GM10266 (cell line): ENCODE measurements at regions not wholly inside any gene's neighbourhood (a gene's known extent, or its start where the extent isn't known, plus 50 kb on each side); places are given as distances from the start of the nearest gene placed in this dataset.

Source experiments
- DNase-seq: peaks from one replicate; pipeline ENCODE4 v3.0.0; 2012; ENCODE audit errors: extremely low spot score
- TF ChIP-seq, protein P1 (sequence below): IDR thresholded peaks from 2 replicates; pipeline ENCODE4 v1.5.1; 2012; ENCODE audit warnings: mild to moderate bottlenecking, low read depth; ENCODE audit not compliant: control insufficient read depth, insufficient read depth; ENCODE audit errors: missing control alignments

DNA sequence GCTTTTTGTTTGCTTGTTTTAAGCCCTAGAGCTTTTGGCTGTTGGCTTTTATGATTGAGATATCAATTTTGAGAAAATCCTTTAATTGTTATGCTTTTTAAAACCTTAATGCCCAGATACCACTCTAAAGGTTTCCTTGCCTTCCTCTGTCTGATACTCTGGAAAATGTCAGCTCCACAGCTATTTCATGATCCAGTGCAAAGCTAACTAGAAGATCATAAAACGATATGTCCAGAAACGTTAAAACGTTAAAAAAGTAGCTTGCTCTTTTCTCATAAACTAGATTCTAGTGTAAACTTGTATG is 189.5 kb upstream of the TENT5A start:
- DNase-seq: no peak
- TF ChIP-seq, protein P1, sequence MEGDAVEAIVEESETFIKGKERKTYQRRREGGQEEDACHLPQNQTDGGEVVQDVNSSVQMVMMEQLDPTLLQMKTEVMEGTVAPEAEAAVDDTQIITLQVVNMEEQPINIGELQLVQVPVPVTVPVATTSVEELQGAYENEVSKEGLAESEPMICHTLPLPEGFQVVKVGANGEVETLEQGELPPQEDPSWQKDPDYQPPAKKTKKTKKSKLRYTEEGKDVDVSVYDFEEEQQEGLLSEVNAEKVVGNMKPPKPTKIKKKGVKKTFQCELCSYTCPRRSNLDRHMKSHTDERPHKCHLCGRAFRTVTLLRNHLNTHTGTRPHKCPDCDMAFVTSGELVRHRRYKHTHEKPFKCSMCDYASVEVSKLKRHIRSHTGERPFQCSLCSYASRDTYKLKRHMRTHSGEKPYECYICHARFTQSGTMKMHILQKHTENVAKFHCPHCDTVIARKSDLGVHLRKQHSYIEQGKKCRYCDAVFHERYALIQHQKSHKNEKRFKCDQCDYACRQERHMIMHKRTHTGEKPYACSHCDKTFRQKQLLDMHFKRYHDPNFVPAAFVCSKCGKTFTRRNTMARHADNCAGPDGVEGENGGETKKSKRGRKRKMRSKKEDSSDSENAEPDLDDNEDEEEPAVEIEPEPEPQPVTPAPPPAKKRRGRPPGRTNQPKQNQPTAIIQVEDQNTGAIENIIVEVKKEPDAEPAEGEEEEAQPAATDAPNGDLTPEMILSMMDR: no peak

DNA sequence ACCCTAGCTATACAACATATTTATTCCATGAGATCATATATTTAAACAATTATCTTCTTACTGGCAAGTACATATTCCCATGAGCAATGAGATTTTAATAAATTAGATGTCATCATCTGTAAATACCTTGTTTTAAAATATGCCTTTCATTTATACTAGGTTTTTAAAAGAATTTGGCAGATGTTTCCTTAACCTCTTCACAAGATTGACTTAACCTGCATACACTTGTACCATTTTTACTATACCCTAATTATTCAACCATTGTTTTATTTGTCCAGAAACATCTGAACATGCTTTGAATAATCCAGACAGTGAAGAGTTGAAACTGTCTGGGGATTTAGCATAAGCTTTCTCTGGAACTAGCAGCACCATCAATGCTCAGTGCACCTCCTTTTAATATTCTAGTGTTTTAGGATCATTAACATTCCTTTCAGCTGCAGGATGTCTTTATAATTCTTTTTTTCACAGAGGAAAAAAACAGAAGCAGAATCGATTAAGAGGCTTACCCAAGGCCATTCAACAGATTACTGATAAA is 188.0 kb upstream of the TENT5A start:
- no peak for DNase-seq
- TF ChIP-seq, protein P1: no peak

DNA sequence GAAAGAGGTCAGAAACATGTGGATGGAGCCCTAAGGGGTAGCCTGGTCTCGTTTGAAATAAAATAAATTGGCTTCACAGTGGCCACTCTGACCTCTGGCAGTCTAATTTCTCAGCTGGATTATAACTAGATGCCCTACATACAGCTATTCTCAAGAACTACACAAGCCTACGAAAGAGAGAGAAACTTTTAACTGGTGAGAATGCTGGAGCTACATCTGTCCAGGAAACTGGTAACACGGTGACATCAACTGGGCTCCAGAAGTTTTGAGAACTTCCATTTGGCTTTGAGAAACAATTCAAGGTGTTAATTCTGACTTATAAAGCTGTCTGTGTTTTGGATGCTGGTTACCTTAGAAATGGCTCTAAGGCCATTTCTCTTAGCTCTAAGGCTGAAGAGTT is 187.3 kb upstream of the TENT5A start:
- TF ChIP-seq, protein P1: no peak

DNA sequence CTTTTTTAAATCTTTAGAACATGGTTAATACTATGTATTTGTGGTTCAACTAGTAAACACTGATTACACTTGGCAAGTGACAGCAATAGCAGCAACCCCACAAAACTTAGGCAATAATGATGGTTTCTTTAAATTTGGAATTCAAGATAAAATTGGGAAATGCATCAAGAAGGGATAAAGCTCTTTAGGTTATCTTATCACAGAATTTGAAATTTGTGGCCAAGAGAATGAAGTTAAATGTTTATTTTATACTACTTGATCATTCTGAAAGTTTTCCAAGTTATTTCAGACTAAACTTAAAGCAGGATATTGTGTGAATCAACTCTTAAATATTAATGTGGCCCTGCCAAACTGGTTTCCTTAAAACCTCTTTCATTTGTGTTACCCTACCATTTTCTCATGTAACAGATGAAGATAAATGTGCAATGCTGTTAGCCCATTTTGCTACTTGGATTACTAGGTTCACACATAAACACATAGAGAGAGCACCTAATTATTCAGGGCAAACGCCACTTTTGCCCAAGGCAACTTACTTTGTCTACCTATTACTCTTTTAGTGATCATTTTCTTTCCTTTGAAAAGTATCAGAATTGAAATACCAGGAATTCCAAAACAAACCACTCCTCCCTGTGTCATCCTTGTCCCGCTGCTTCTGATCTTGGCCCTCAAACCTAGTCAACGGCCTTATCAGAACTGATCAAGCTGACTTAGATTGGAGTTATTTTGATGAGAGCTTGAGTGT is 186.7 kb upstream of the TENT5A start:
- TF ChIP-seq, protein P1: no peak
- DNase-seq: no peak

More for the DNA sequence above, 187.3 kb upstream of the TENT5A start:
- no peak for DNase-seq

DNA sequence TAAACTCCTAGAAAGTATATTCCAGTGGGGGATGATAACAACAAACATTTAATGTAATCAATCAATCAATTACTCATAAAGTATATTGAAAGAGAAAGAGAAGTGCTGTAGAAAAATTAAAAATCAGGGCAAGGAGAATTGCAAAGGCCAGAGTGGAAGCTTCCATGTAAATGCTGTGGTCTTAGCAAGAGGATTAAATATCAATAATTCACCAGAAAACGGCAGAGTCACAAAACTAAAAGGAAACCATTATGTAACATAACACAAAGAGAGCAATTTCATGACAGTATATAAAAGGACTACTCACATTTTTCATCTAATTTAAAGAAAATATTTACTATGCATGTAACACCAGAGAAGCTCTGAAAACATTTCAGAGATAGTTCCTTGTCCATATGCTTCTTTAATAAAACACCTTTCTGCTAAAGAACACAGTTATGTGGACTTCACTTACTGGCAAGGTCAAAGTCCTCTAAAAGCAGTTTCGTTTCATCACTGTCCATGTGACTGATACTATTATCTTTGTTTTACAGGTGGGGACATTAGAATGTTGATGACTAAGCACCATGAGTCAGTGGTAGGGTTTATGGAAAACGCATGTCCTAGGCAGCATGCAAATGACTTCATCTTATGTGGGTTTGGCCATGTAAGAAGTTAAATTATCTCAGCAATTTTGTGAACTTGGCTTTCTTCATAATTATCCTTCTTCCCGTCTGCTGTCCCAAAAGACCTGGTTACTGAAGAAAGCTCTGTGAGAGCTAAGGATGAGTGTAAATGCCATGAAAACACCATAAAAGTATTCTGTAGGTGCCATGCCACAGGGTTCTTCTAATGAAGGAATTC is 185.8 kb upstream of the TENT5A start:
- no peak for DNase-seq
- TF ChIP-seq, protein P1: no peak

DNA sequence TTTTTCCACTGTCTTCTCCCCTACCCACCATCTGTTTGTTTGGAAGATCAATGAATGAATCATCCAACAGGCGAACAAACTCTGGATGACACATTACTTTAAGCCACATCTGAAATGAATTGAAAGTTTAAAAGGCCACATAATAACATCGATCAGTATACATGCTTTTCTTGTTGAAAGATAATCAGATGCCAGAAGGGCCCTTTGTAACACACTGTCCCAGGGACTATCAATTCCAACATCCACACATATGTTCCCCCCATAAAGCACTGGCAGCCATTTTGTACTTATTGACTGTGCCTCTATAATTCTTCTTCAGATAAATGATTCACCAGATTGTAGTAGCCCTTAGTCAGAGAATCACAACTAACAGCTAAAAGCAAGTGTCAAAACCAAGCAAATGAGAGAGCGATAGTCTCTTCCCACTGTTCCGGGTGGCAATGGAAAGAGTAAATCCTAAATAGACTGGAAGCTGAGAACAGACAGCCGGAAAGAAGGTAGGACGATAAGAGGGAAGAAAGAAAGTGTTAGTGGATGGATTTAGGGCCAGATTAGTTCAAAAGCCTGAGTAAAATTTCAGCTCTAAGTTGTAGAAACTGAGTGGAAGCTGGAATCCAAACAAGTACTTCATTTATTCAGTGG is 184.9 kb upstream of the TENT5A start:
- no peak for DNase-seq
- TF ChIP-seq, protein P1: no peak

DNA sequence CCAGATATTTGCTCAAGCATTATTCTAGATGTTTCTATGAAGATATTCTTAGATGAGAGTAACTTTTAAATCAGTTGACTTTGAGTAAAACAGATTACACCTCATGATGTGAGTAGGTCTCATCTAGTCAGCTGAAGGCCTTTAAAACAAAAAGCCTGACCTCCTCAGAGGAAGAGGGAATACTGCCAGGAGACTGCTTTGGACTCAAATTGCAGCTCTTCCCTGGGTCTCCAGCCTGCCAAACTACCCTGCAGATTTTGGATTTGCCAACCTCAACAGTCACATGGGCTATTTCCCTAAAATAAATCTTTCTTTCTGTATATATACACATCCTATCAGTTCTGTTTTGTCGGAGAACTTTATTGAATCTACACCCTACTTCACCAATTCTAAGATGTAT is 182.5 kb upstream of the TENT5A start:
- TF ChIP-seq, protein P1: no peak
- DNase-seq: no peak
